A549 (cell line): ENCODE measurements at regions not wholly inside any gene's neighbourhood (a gene's known extent, or its start where the extent isn't known, plus 50 kb on each side); places are given as distances from the start of the nearest gene placed in this dataset.

Source experiments
- ATAC-seq, 2 experiments: fragments of 200-7000 bp in 1 of 2; fragments of >200 bp in 1 of 2; cut with Nextera tagmentation in 1 of 2; cut with Tn5 transposase in 1 of 2; 3 replicates each; pipeline versions ENCODE4 v1.8.0 to v1.9.1; 2018 to 2020; ENCODE audit warnings: mild to moderate bottlenecking in 1 of 2, moderate library complexity in 1 of 2
- CTCF ChIA-PET: fragments of 300-600 bp; sonication (Branson Sonifier 250); formaldehyde crosslinking; extraction: SDS; loops from one replicate; lab custom pipeline; 2021; ENCODE audit warnings: antibody characterized with exemption, inconsistent platforms; lab: Yijun Ruan, JAX
- POLR2A ChIA-PET: fragments of 350-600 bp; formaldehyde crosslinking; extraction: SDS; loops from one replicate; lab custom pipeline; 2021; ENCODE audit warnings: antibody characterized with exemption, inconsistent platforms; lab: Yijun Ruan, JAX
- DNase-seq, 2 experiments: peaks; one replicate each; pipeline versions ENCODE4 v3.0.0 to v3.0.0-alpha.2; 2011 to 2016; ENCODE audit warnings: low read depth in 1 of 2, low spot score in 1 of 2
- FAIRE-seq: peaks from 2 replicates; lab custom pipeline; 2011; peaks lifted over from hg19 to GRCh38; lab: Jason Lieb, UNC
- H3K27ac ChIP-seq, 2 experiments: fragments of >200 bp; sonication (Bioruptor Twin); formaldehyde crosslinking; 3 replicates each; pipeline ENCODE4 v1.5.1; 2016 to 2017
- H3K4me1 ChIP-seq: fragments of >200 bp; sonication (Bioruptor Twin); formaldehyde crosslinking; 3 replicates; pipeline ENCODE4 v1.6.1; 2016
- H3K4me2 ChIP-seq: fragments of >200 bp; sonication (Bioruptor Twin); formaldehyde crosslinking; 3 replicates; pipeline ENCODE4 v1.6.1; 2016
- H3K4me3 ChIP-seq: fragments of >200 bp; sonication (Bioruptor Twin); formaldehyde crosslinking; 3 replicates; pipeline ENCODE4 v1.5.1; 2016
- H3K9me3 ChIP-seq: fragments of >200 bp; sonication (Bioruptor Twin); formaldehyde crosslinking; 3 replicates; pipeline ENCODE4 v1.6.1; 2016
- CBX2 ChIP-seq: fragments of 200-600 bp; sonication (generic); IDR thresholded peaks from 2 replicates; pipeline ENCODE4 v1.6.1; 2016; ENCODE audit warnings: low read depth, mild to moderate bottlenecking, borderline replicate concordance
- CEBPB ChIP-seq, 2 experiments: fragments of >200 bp in 1 of 2; sonication (Bioruptor Twin) in 1 of 2; formaldehyde crosslinking in 1 of 2; IDR thresholded peaks; 2 replicates each; pipeline ENCODE4 v1.6.1; 2012 to 2016
- FOSL2 ChIP-seq, 2 experiments: fragments of 450-650 bp in 1 of 2; fragments of >200 bp in 1 of 2; sonication (Bioruptor Twin) in 1 of 2; formaldehyde crosslinking; IDR thresholded peaks; 2 replicates each; pipeline versions ENCODE4 v1.5.0 to v1.6.1; 2016 to 2020; ENCODE audit warnings: mild to moderate bottlenecking in 1 of 2, moderate library complexity in 1 of 2
- FOXS1 ChIP-seq: fragments of 250-450 bp; sonication (Bioruptor Pico); IDR thresholded peaks from 2 replicates; pipeline ENCODE4 v1.5.0; 2020; ENCODE audit warnings: mild to moderate bottlenecking, moderate library complexity
- HMGXB4 ChIP-seq: fragments of 250-450 bp; sonication (Bioruptor Pico); IDR thresholded peaks from 2 replicates; pipeline ENCODE4 v1.5.0; 2021; ENCODE audit warnings: mild to moderate bottlenecking, moderate library complexity, borderline replicate concordance
- JUN ChIP-seq, 2 experiments: fragments of >200 bp; sonication (Bioruptor Twin); formaldehyde crosslinking; IDR thresholded peaks; 2 replicates in 1 of 2; 3 replicates in 1 of 2; pipeline ENCODE4 v1.6.1; 2016 to 2017
- JUNB ChIP-seq: fragments of >200 bp; sonication (Bioruptor Twin); formaldehyde crosslinking; IDR thresholded peaks from 2 replicates; pipeline ENCODE4 v1.6.1; 2016
- MAFK ChIP-seq: fragments of 450-650 bp; IDR thresholded peaks from 2 replicates; pipeline ENCODE4 v1.6.1; 2014; ENCODE audit not compliant: partially characterized antibody
- MAZ ChIP-seq: fragments of 150-350 bp; IDR thresholded peaks from 2 replicates; pipeline ENCODE4 v1.6.1; 2014; ENCODE audit warnings: antibody characterized with exemption, low read depth, low read length, borderline replicate concordance
- MYC ChIP-seq: IDR thresholded peaks from 2 replicates; pipeline ENCODE4 v1.6.1; 2012; ENCODE audit warnings: mild to moderate bottlenecking, inconsistent platforms, low read length, improper control_type of control experiment, borderline replicate concordance
- NR3C1 ChIP-seq: fragments of >200 bp; sonication (Bioruptor Twin); formaldehyde crosslinking; IDR thresholded peaks from 3 replicates; pipeline ENCODE4 v1.6.1; 2017
- POLR2AphosphoS2 ChIP-seq: conservative IDR thresholded peaks from 2 replicates; pipeline ENCODE4 v1.6.1; 2012; ENCODE audit warnings: low read length, improper control_type of control experiment, inconsistent platforms
- RAD21 ChIP-seq, 2 experiments: fragments of >200 bp in 1 of 2; sonication (Bioruptor Twin) in 1 of 2; formaldehyde crosslinking in 1 of 2; IDR thresholded peaks in 1 of 2; conservative IDR thresholded peaks in 1 of 2; 2 replicates in 1 of 2; 3 replicates in 1 of 2; pipeline ENCODE4 v1.6.1; 2012 to 2018; ENCODE audit warnings: inconsistent platforms in 1 of 2
- REST ChIP-seq: fragments of 200-600 bp; sonication (generic); IDR thresholded peaks from 2 replicates; pipeline ENCODE4 v1.6.1; 2016; ENCODE audit warnings: antibody characterized with exemption, mild to moderate bottlenecking, moderate library complexity
- RNF2 ChIP-seq: fragments of 200-600 bp; sonication (generic); IDR thresholded peaks from 2 replicates; pipeline ENCODE4 v1.6.1; 2016; ENCODE audit warnings: low read depth, mild to moderate bottlenecking, antibody characterized with exemption, moderate library complexity, borderline replicate concordance
- SMC3 ChIP-seq: fragments of >200 bp; sonication (Bioruptor Twin); formaldehyde crosslinking; IDR thresholded peaks from 3 replicates; pipeline ENCODE4 v1.6.1; 2018; ENCODE audit warnings: inconsistent platforms
- TFCP2L1 ChIP-seq: fragments of 250-450 bp; sonication (Bioruptor Pico); IDR thresholded peaks from 2 replicates; pipeline ENCODE4 v1.5.0; 2021; ENCODE audit warnings: mild to moderate bottlenecking
- TP53 ChIP-seq: fragments of 250-450 bp; sonication (Bioruptor Pico); IDR thresholded peaks from 2 replicates; pipeline ENCODE4 v1.5.0; 2021; ENCODE audit warnings: mild to moderate bottlenecking, moderate library complexity
- ZC3H11A ChIP-seq: fragments of 450-650 bp; IDR thresholded peaks from 2 replicates; pipeline ENCODE4 v1.6.1; 2014; ENCODE audit warnings: antibody characterized with exemption, mild to moderate bottlenecking
- WGBS: methylation state at CpG from one replicate; pipeline ENCODE4 v1.1.6; 2017; ENCODE audit errors: missing lambda C conversion rate; 5-methylcytosine and 5-hydroxymethylcytosine counted together

- ChIA-PET POLR2A (no interaction called here), CTCF (interaction anchor here (0.8 kb wide), 1 partner anchor 9 kb away, joined by 3 read pairs; no protein-coding TSS in a partner anchor)
- no peaks in the 10 kb centered on the region for H3K9me3 ChIP-seq
- no peak overlapping the region for H3K4me3 ChIP-seq
- TF ChIP-seq RAD21 (conservative IDR thresholded peaks at IDR 0.05 in 1 of 2, IDR thresholded peaks at IDR 0.05 in 1 of 2) (no peak), SMC3 (no peak), POLR2AphosphoS2 (no peak), MAZ (no peak), MAFK (no peak), RNF2 (no peak), NR3C1 (no peak), TFCP2L1 (no peak), FOSL2 (IDR thresholded peaks at IDR 0.05) (no peak), FOSL2 (CRISPR knock-in tag; IDR thresholded peaks at IDR 0.05) (no peak), JUNB (no peak), ZC3H11A (no peak), TP53 (CRISPR knock-in tag) (no peak), CBX2 (no peak), JUN (IDR thresholded peaks at IDR 0.05) (no peak), MYC (no peak), CEBPB (IDR thresholded peaks at IDR 0.05) (no peak), FOXS1 (no peak)
- under 1% methylated on average over 3 of the region's 3 CpGs for WGBS
- no peak for FAIRE-seq
- no peaks in the 10 kb centered on the region for H3K4me1 ChIP-seq
- no peak overlapping the region for H3K27ac ChIP-seq
- no peak for DNase-seq
- no peak for ATAC-seq
- no peak overlapping the region for H3K4me2 ChIP-seq
These were observed 137.2 kb downstream of the AHSP start for GRCh38 chr16:31664683-31665482.

GRCh38 chr16:31674686-31675085 is 147.0 kb downstream of the AHSP start:
- Histone ChIP-seq H3K4me2 (no peak overlapping the region), H3K4me1 (no peaks in the 10 kb centered on the region), H3K9me3 (no peaks in the 10 kb centered on the region; the same call in 2 of the 3 replicates), H3K4me3 (no peak overlapping the region), H3K27ac (no peak overlapping the region)
- ChIA-PET POLR2A (no interaction called here), CTCF (interaction anchor here (0.6 kb wide), 1 partner anchor 10 kb away, joined by 3 read pairs; no protein-coding TSS in a partner anchor)
- TF ChIP-seq MAFK = peak; percentile 8
- TF ChIP-seq HMGXB4 = no peak
- no peak for TF ChIP-seq SMC3
- TF ChIP-seq REST = no peak
- DNase-seq (no peak), ATAC-seq (no peak), FAIRE-seq (no peak)
- 0% methylated on average over 1 of the region's 1 CpG for WGBS
